HepG2 (cell line): ENCODE measurements at regions not wholly inside any gene's neighbourhood (a gene's known extent, or its start where the extent isn't known, plus 50 kb on each side); places are given as distances from the start of the nearest gene placed in this dataset.

Experiments used
- ATAC-seq: fragments of 200-7000 bp; cut with Tn5 transposase; 3 replicates; pipeline ENCODE4 v1.9.1; 2020; ENCODE audit warnings: mild to moderate bottlenecking, moderate library complexity
- BruUV-seq: library from RNA; stranded (reverse); fragments of 400-500 nt; replicated peaks from 2 replicates; lab custom pipeline; 2021; lab: Mats Ljungman, UMichigan
- CTCF ChIA-PET: fragments of 300-600 bp; formaldehyde crosslinking; extraction: SDS; loops from one replicate; lab custom pipeline; 2021; ENCODE audit warnings: low total read pairs, inconsistent platforms, low intra/inter-chr PET ratio; lab: Yijun Ruan, JAX
- POLR2A ChIA-PET: fragments of 350-600 bp; sonication (Branson Sonifier 250); formaldehyde crosslinking; loops from one replicate; lab custom pipeline; 2020; ENCODE audit warnings: antibody characterized with exemption, inconsistent platforms; lab: Yijun Ruan, JAX
- DNase-seq: peaks from one replicate; pipeline ENCODE4 v3.0.0-alpha.2; 2015; ENCODE audit warnings: low spot score
- FAIRE-seq: peaks from 3 replicates; lab custom pipeline; 2011; peaks lifted over from hg19 to GRCh38; lab: Jason Lieb, UNC
- H2AFZ ChIP-seq: one replicate; pipeline ENCODE4 v1.6.1; 2011; ENCODE audit warnings: low read length, inconsistent platforms
- H3K27ac ChIP-seq: fragments of 300-600 bp; 3 replicates; pipeline ENCODE4 v1.8.0; 2011; ENCODE audit warnings: mixed run types, mild to moderate bottlenecking, mixed read lengths, low read length, inconsistent platforms; ENCODE audit not compliant: insufficient read depth; ENCODE audit errors: extremely low read length
- H3K27me3 ChIP-seq, 2 experiments: fragments of 200-600 bp in 1 of 2; 2 replicates in 1 of 2; 3 replicates in 1 of 2; pipeline versions ENCODE4 v1.6.0 to v1.8.0; 2011; ENCODE audit warnings: low read length in 2 of 2, mild to moderate bottlenecking in 2 of 2, moderate library complexity in 2 of 2, inconsistent platforms in 1 of 2; ENCODE audit not compliant: insufficient read depth in 2 of 2, control insufficient read depth in 1 of 2
- H3K36me3 ChIP-seq, 2 experiments: fragments of 200-600 bp in 1 of 2; replicated peaks in 1 of 2; 2 replicates in 1 of 2; 3 replicates in 1 of 2; pipeline versions ENCODE4 v1.5.1 to v1.8.0; 2011; ENCODE audit warnings: low read length in 2 of 2, inconsistent platforms in 1 of 2; ENCODE audit not compliant: insufficient read depth in 2 of 2, control insufficient read depth in 1 of 2
- H3K4me1 ChIP-seq: 2 replicates; pipeline ENCODE4 v1.5.1; 2012; ENCODE audit warnings: low read length, inconsistent platforms; ENCODE audit not compliant: insufficient read depth
- H3K4me2 ChIP-seq: 2 replicates; pipeline ENCODE4 v1.6.0; 2011; ENCODE audit warnings: low read depth, low read length, inconsistent platforms
- H3K4me3 ChIP-seq, 3 experiments: fragments of 200-600 bp in 1 of 3; sonication (generic), shearing (Covaris generic) in 1 of 3; replicated peaks in 1 of 3; 2 replicates each; pipeline ENCODE4 v1.5.1; 2011 to 2016; ENCODE audit warnings: low read length in 3 of 3, inconsistent platforms in 2 of 3, low read depth in 2 of 3, mild to moderate bottlenecking in 2 of 3, control low read depth in 1 of 3, mixed read lengths in 1 of 3; ENCODE audit not compliant: insufficient read depth in 1 of 3
- H3K79me2 ChIP-seq: one replicate; pipeline ENCODE4 v1.6.1; 2011; ENCODE audit warnings: low read length, inconsistent platforms; ENCODE audit not compliant: insufficient read depth
- H3K9ac ChIP-seq: 2 replicates; pipeline ENCODE4 v1.6.0; 2011; ENCODE audit warnings: mild to moderate bottlenecking, low read depth, low read length, inconsistent platforms; ENCODE audit not compliant: insufficient read depth
- H3K9me3 ChIP-seq: 2 replicates; pipeline ENCODE4 v1.5.1; 2012; ENCODE audit warnings: mild to moderate bottlenecking, low read length
- H4K20me1 ChIP-seq: 2 replicates; pipeline ENCODE4 v1.6.0; 2011; ENCODE audit warnings: inconsistent platforms, mild to moderate bottlenecking, low read length, moderate library complexity; ENCODE audit not compliant: insufficient read depth
- ARID5B ChIP-seq: IDR thresholded peaks from 2 replicates; pipeline ENCODE4 v1.4.0; 2020; ENCODE audit warnings: mild to moderate bottlenecking, missing genetic modification reagents
- DBP ChIP-seq: sonication (generic); formaldehyde crosslinking; IDR thresholded peaks from 2 replicates; pipeline ENCODE4 v1.4.0; 2020; ENCODE audit warnings: missing genetic modification reagents; ENCODE audit errors: not compliant biosample characterization
- E2F1 ChIP-seq: sonication (generic); formaldehyde crosslinking; IDR thresholded peaks from 2 replicates; pipeline ENCODE4 v1.5.0; 2020; ENCODE audit warnings: missing genetic modification reagents
- EED ChIP-seq: sonication (generic); formaldehyde crosslinking; IDR thresholded peaks from 2 replicates; pipeline ENCODE4 v1.5.0; 2020; ENCODE audit warnings: mild to moderate bottlenecking, missing genetic modification reagents
- FUBP1 ChIP-seq: sonication (generic); formaldehyde crosslinking; IDR thresholded peaks from 2 replicates; pipeline ENCODE4 v1.5.1; 2020; ENCODE audit warnings: missing genetic modification reagents, mild to moderate bottlenecking, borderline replicate concordance
- HES4 ChIP-seq: sonication (generic); formaldehyde crosslinking; IDR thresholded peaks from 2 replicates; pipeline ENCODE4 v1.9.0; 2021; ENCODE audit warnings: mild to moderate bottlenecking, missing genetic modification reagents, borderline replicate concordance
- HOXA7 ChIP-seq: sonication (generic); formaldehyde crosslinking; IDR thresholded peaks from 2 replicates; pipeline ENCODE4 v1.8.1; 2022; ENCODE audit warnings: mild to moderate bottlenecking, missing genetic modification reagents, moderate library complexity
- PCBP2 ChIP-seq: fragments of 200-400 bp; formaldehyde crosslinking; optimal IDR thresholded peaks from 2 replicates; pipeline ENCODE3; 2018; ENCODE audit warnings: low read length, low read depth; ENCODE audit not compliant: poor library complexity, severe bottlenecking
- PHF21A ChIP-seq: sonication (generic); formaldehyde crosslinking; IDR thresholded peaks from 2 replicates; pipeline ENCODE4 v1.5.0; 2020; ENCODE audit warnings: mild to moderate bottlenecking, missing genetic modification reagents
- PHF8 ChIP-seq: sonication (generic); formaldehyde crosslinking; IDR thresholded peaks from 2 replicates; pipeline ENCODE4 v1.5.0; 2020; ENCODE audit warnings: missing genetic modification reagents
- SRSF4 ChIP-seq: fragments of 200-400 bp; formaldehyde crosslinking; IDR thresholded peaks from one replicate; pipeline ENCODE4 v1.6.1; 2018; ENCODE audit warnings: mild to moderate bottlenecking, low read depth, low read length, moderate library complexity; ENCODE audit not compliant: poor library complexity, severe bottlenecking
- SUZ12 ChIP-seq: fragments of 150-350 bp; IDR thresholded peaks from 2 replicates; pipeline ENCODE4 v1.6.1; 2014; ENCODE audit warnings: low read depth, low read length
- THAP8 ChIP-seq: sonication (generic); formaldehyde crosslinking; IDR thresholded peaks from 2 replicates; pipeline ENCODE4 v1.5.1; 2020; ENCODE audit warnings: missing genetic modification reagents, mild to moderate bottlenecking, borderline replicate concordance
- ZMAT5 ChIP-seq: sonication (generic); formaldehyde crosslinking; IDR thresholded peaks from 2 replicates; pipeline ENCODE4 v1.5.0; 2020; ENCODE audit warnings: mild to moderate bottlenecking, low read depth, missing genetic modification reagents, borderline replicate concordance
- ZNF629 ChIP-seq: sonication (generic); formaldehyde crosslinking; conservative IDR thresholded peaks from 2 replicates; pipeline ENCODE4 v1.5.0; 2020; ENCODE audit warnings: missing genetic modification reagents
- ZNF672 ChIP-seq: sonication (generic); formaldehyde crosslinking; IDR thresholded peaks from 2 replicates; pipeline ENCODE4 v1.8.1; 2022; ENCODE audit warnings: missing genetic modification reagents
- ZNF883 ChIP-seq: sonication (generic); formaldehyde crosslinking; IDR thresholded peaks from 2 replicates; pipeline ENCODE4 v1.5.1; 2020; ENCODE audit warnings: mild to moderate bottlenecking, missing genetic modification reagents; ENCODE audit errors: not compliant biosample characterization
- WGBS: methylation state at CpG from one replicate; pipeline ENCODE4 v1.1.6; 2017; ENCODE audit warnings: low lambda C conversion rate; 5-methylcytosine and 5-hydroxymethylcytosine counted together
- in situ Hi-C: cut with HindIII; loops from 2 replicates; pipeline ENCODE4 v1.10.0; 2017; ENCODE audit warnings: low pct_unique_long_range_greater_than_20kb; ENCODE audit not compliant: extremely low pct_ligation_motif_present
- intact Hi-C: fragments of 100-400 bp; cut with micrococcal nuclease; formaldehyde crosslinking; loops from one replicate; pipeline ENCODE4 v1.10.0; 2022; ENCODE audit not compliant: unreplicated experiment

GRCh38 chr10:53646525-53646924 lies 873.9 kb upstream of the MBL2 start:
- Histone ChIP-seq H3K79me2 (no peaks in the 10 kb centered on the region), H2AFZ (no peak overlapping the region), H3K4me3 (no peak overlapping the region), H3K27me3 (no peaks in the 10 kb centered on the region), H3K9ac (no peak overlapping the region), H3K9me3 (no peaks in the 10 kb centered on the region), H3K4me2 (no peak overlapping the region), H4K20me1 (no peaks in the 10 kb centered on the region), H3K4me1 (no peaks in the 10 kb centered on the region), H3K27ac (no peak overlapping the region), H3K36me3 (no peaks in the 10 kb centered on the region)
- ChIA-PET CTCF (no interaction called here), POLR2A (no interaction called here)
- DNase-seq (no peak), ATAC-seq (no peak), FAIRE-seq (no peak)
- in situ Hi-C loops = no loop called here
- intact Hi-C loops = no loop called here
- WGBS = 16% methylated on average over 8 of the region's 8 CpGs
- BruUV-seq = no TSS peak
- TF ChIP-seq ZMAT5 (CRISPR knock-in tag) (no peak), PHF8 (no peak), PCBP2 (no peak), ZNF629 (no peak), SUZ12 (no peak), EED (CRISPR knock-in tag) (no peak), THAP8 (no peak), DBP (CRISPR knock-in tag) (no peak), FUBP1 (CRISPR knock-in tag) (no peak), SRSF4 (no peak), ZNF672 (no peak), HOXA7 (no peak), ARID5B (CRISPR knock-in tag) (no peak), HES4 (CRISPR knock-in tag) (no peak), PHF21A (no peak), ZNF883 (CRISPR knock-in tag) (no peak), E2F1 (no peak)
